ENCODE measurements at regions not wholly inside any gene's neighbourhood (a gene's known extent, or its start where the extent isn't known, plus 50 kb on each side); places are given as distances from the start of the nearest gene placed in this dataset.

GRCh38 chr12:30358671-30359070, 337.0 kb downstream of the IPO8 start:
- TF ChIP-seq EZH2 (IDR thresholded peaks at IDR 0.05; ENCODE audit: borderline replicate concordance, insufficient read depth, low read depth, low read length, poor library complexity, severe bottlenecking), result no peak
- no peak for TF ChIP-seq CTCF (IDR thresholded peaks at IDR 0.05)
